Ovary (tissue), 3 donors: ENCODE measurements at regions not wholly inside any gene's neighbourhood (a gene's known extent, or its start where the extent isn't known, plus 50 kb on each side); places are given as distances from the start of the nearest gene placed in this dataset.
"Not testable (repeated sequence)": the region's sequence is repeated elsewhere in the genome, so short reads cannot be mapped to it uniquely, and the experiment has no call there.

Source experiments
- EP300 ChIP-seq: sonication (generic); formaldehyde crosslinking; IDR thresholded peaks from one replicate; pipeline ENCODE4 v1.6.1; 2017; ENCODE audit warnings: antibody characterized with exemption
- POLR2A ChIP-seq: fragments of 450-650 bp; IDR thresholded peaks from one replicate; pipeline ENCODE4 v1.6.1; 2017; ENCODE audit warnings: antibody characterized with exemption, mild to moderate bottlenecking, moderate library complexity
- TF ChIP-seq, protein P1 (sequence below), 3 donors: fragments of 450-650 bp in 2 of 3; fragments of 200-600 bp in 1 of 3; IDR thresholded peaks; one replicate each; pipeline versions ENCODE4 v1.5.1 to v1.8.0; 2016 to 2022; ENCODE audit warnings: antibody characterized with exemption in 3 of 3, mild to moderate bottlenecking in 1 of 3
- donor health status: DM: no; HTN: no; CAD: no.

- TF ChIP-seq, protein P1, sequence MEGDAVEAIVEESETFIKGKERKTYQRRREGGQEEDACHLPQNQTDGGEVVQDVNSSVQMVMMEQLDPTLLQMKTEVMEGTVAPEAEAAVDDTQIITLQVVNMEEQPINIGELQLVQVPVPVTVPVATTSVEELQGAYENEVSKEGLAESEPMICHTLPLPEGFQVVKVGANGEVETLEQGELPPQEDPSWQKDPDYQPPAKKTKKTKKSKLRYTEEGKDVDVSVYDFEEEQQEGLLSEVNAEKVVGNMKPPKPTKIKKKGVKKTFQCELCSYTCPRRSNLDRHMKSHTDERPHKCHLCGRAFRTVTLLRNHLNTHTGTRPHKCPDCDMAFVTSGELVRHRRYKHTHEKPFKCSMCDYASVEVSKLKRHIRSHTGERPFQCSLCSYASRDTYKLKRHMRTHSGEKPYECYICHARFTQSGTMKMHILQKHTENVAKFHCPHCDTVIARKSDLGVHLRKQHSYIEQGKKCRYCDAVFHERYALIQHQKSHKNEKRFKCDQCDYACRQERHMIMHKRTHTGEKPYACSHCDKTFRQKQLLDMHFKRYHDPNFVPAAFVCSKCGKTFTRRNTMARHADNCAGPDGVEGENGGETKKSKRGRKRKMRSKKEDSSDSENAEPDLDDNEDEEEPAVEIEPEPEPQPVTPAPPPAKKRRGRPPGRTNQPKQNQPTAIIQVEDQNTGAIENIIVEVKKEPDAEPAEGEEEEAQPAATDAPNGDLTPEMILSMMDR (IDR thresholded peaks at IDR 0.05): not testable (repeated sequence)
- not testable (repeated sequence) for TF ChIP-seq EP300, POLR2A
These were observed 647.3 kb downstream of the CD109 start for GRCh38 chr6:74343321-74343720.
